B cell (primary cell): ENCODE measurements at regions not wholly inside any gene's neighbourhood (a gene's known extent, or its start where the extent isn't known, plus 50 kb on each side); places are given as distances from the start of the nearest gene placed in this dataset.

ENCODE experiments used
- CTCF ChIP-seq: fragments of 200-600 bp; IDR thresholded peaks from one replicate; pipeline ENCODE4 v1.8.0; 2022; ENCODE audit warnings: antibody characterized with exemption, mild to moderate bottlenecking
- EZH2 ChIP-seq: IDR thresholded peaks from 2 replicates; pipeline ENCODE4 v1.6.1; 2012; ENCODE audit warnings: borderline replicate concordance, low read depth, mild to moderate bottlenecking, moderate library complexity, low read length; ENCODE audit not compliant: insufficient read depth, poor library complexity, severe bottlenecking

GRCh38 chr15:88326924-88327323, 70.4 kb upstream of the NTRK3 start:
- TF ChIP-seq CTCF (no peak), EZH2 (no peak)
